GM10847 (cell line): ENCODE measurements at regions not wholly inside any gene's neighbourhood (a gene's known extent, or its start where the extent isn't known, plus 50 kb on each side); places are given as distances from the start of the nearest gene placed in this dataset.

Experiments
- POLR2A ChIP-seq: IDR thresholded peaks from 2 replicates; pipeline ENCODE4 v1.6.1; 2011; ENCODE audit not compliant: insufficient read length; ENCODE audit errors: extremely low read depth

GRCh38 chr5:124289130-124289529 is 457.3 kb downstream of the ZNF608 start:
- no peak for TF ChIP-seq POLR2A

- TF ChIP-seq POLR2A, result no peak
These were observed 458.6 kb downstream of the ZNF608 start for GRCh38 chr5:124287813-124288212.

- TF ChIP-seq POLR2A, result no peak
These were observed 460.7 kb downstream of the ZNF608 start for GRCh38 chr5:124285733-124286132.

- no peak for TF ChIP-seq POLR2A
These were observed 461.4 kb downstream of the ZNF608 start for GRCh38 chr5:124285071-124285470.

GRCh38 chr5:124283031-124283430 is 463.4 kb downstream of the ZNF608 start:
- TF ChIP-seq POLR2A, result no peak

GRCh38 chr5:124280079-124280478 is 466.4 kb downstream of the ZNF608 start:
- no peak for TF ChIP-seq POLR2A

GRCh38 chr5:124279146-124279876 is 467.1 kb downstream of the ZNF608 start:
- TF ChIP-seq POLR2A, result no peak

- TF ChIP-seq POLR2A, result no peak
These were observed 467.8 kb downstream of the ZNF608 start for GRCh38 chr5:124278636-124279035.

GRCh38 chr5:124277767-124278545 is 468.5 kb downstream of the ZNF608 start:
- TF ChIP-seq POLR2A, result no peak

GRCh38 chr5:124276166-124276565 is 470.3 kb downstream of the ZNF608 start:
- TF ChIP-seq POLR2A, result no peak

GRCh38 chr5:124274949-124275348 is 471.5 kb downstream of the ZNF608 start:
- TF ChIP-seq POLR2A, result no peak

- TF ChIP-seq POLR2A, result no peak
These were observed 481.9 kb downstream of the ZNF608 start for GRCh38 chr5:124264499-124264898.

- TF ChIP-seq POLR2A, result no peak
These were observed 482.6 kb downstream of the ZNF608 start for GRCh38 chr5:124263680-124264491.

- TF ChIP-seq POLR2A, result no peak
These were observed 483.4 kb downstream of the ZNF608 start for GRCh38 chr5:124262991-124263571.

- TF ChIP-seq POLR2A, result no peak
These were observed 484.0 kb downstream of the ZNF608 start for GRCh38 chr5:124262470-124262869.
